IPS DF 6.9 (cell line): ENCODE measurements at regions not wholly inside any gene's neighbourhood (a gene's known extent, or its start where the extent isn't known, plus 50 kb on each side); places are given as distances from the start of the nearest gene placed in this dataset.

Experiments
- DNase-seq: peaks from one replicate; pipeline ENCODE4 v3.0.0-alpha.2; 2013; ENCODE audit warnings: low read depth, low spot score
- H3K27ac ChIP-seq: one replicate; pipeline ENCODE4 v1.5.1; 2013; ENCODE audit warnings: low read length, control low read depth
- H3K27me3 ChIP-seq: 2 replicates; pipeline ENCODE4 v1.6.1; 2013; ENCODE audit warnings: mild to moderate bottlenecking, low read length; ENCODE audit not compliant: control insufficient read depth, insufficient read depth
- H3K36me3 ChIP-seq: 2 replicates; pipeline ENCODE4 v1.6.1; 2013; ENCODE audit warnings: low read length; ENCODE audit not compliant: control insufficient read depth, insufficient read depth
- H3K4me1 ChIP-seq: 2 replicates; pipeline ENCODE4 v1.6.1; 2013; ENCODE audit warnings: low read length; ENCODE audit not compliant: control insufficient read depth, insufficient read depth
- H3K4me3 ChIP-seq: 2 replicates; pipeline ENCODE4 v1.5.1; 2013; ENCODE audit warnings: mild to moderate bottlenecking, low read length
- H3K9me3 ChIP-seq: 2 replicates; pipeline ENCODE4 v1.6.1; 2013; ENCODE audit warnings: low read length, inconsistent platforms; ENCODE audit not compliant: control insufficient read depth, insufficient read depth
- WGBS: extraction: QIAGEN DNeasy Blood & Tissue Kit; methylation state at CpG from one replicate; pipeline ENCODE4 v1.1.7; 2013; ENCODE audit warnings: mixed read lengths, missing lambda C conversion rate; ENCODE audit not compliant: insufficient read length, insufficient coverage; 5-methylcytosine and 5-hydroxymethylcytosine counted together

GRCh38 chr13:106696140-106696539, 128.2 kb upstream of the ARGLU1 start:
- H3K36me3 ChIP-seq, result no peaks in the 10 kb centered on the region
- no peaks in the 10 kb centered on the region for H3K4me1 ChIP-seq
- WGBS, result no CpG with 5 or more reads among the region's 3 CpGs

GRCh38 chr13:106695139-106695538, 127.2 kb upstream of the ARGLU1 start:
- Histone ChIP-seq H3K27me3 (no peaks in the 10 kb centered on the region), H3K9me3 (no peaks in the 10 kb centered on the region), H3K27ac (no peak overlapping the region), H3K4me3 (no peak overlapping the region), H3K4me1 (no peaks in the 10 kb centered on the region), H3K36me3 (no peaks in the 10 kb centered on the region)
- no peak for DNase-seq

More at GRCh38 chr13:106696140-106696539, 128.2 kb upstream of the ARGLU1 start:
- no peak for DNase-seq
- no peaks in the 10 kb centered on the region for H3K9me3 ChIP-seq
- H3K4me3 ChIP-seq, result no peak overlapping the region
- H3K27ac ChIP-seq, result no peak overlapping the region
- H3K27me3 ChIP-seq, result no peaks in the 10 kb centered on the region

GRCh38 chr13:106691861-106692260, 123.9 kb upstream of the ARGLU1 start:
- Histone ChIP-seq H3K36me3 (no peaks in the 10 kb centered on the region), H3K9me3 (no peaks in the 10 kb centered on the region), H3K27ac (no peak overlapping the region), H3K4me1 (no peaks in the 10 kb centered on the region), H3K4me3 (no peak overlapping the region), H3K27me3 (no peaks in the 10 kb centered on the region)
- no peak for DNase-seq
- WGBS, result no CpG with 5 or more reads among the region's 2 CpGs

GRCh38 chr13:106691341-106691740, 123.4 kb upstream of the ARGLU1 start:
- no peaks in the 10 kb centered on the region for H3K27me3 ChIP-seq
- WGBS, result no CpG with 5 or more reads among the region's 5 CpGs
- no peaks in the 10 kb centered on the region for H3K4me1 ChIP-seq
- DNase-seq, result no peak
- H3K9me3 ChIP-seq, result no peaks in the 10 kb centered on the region
- H3K27ac ChIP-seq, result no peak overlapping the region
- no peaks in the 10 kb centered on the region for H3K36me3 ChIP-seq
- H3K4me3 ChIP-seq, result no peak overlapping the region

- Histone ChIP-seq H3K27me3 (no peaks in the 10 kb centered on the region), H3K27ac (no peak overlapping the region), H3K9me3 (no peaks in the 10 kb centered on the region), H3K4me1 (no peaks in the 10 kb centered on the region), H3K36me3 (no peaks in the 10 kb centered on the region), H3K4me3 (no peak overlapping the region)
- no peak for DNase-seq
- no CpG with 5 or more reads among the region's 6 CpGs for WGBS
Measured at GRCh38 chr13:106690779-106691178, 122.8 kb upstream of the ARGLU1 start.

GRCh38 chr13:106689906-106690305, 122.0 kb upstream of the ARGLU1 start:
- DNase-seq, result no peak
- no peak overlapping the region for H3K4me3 ChIP-seq
- no peaks in the 10 kb centered on the region for H3K36me3 ChIP-seq
- H3K4me1 ChIP-seq, result no peaks in the 10 kb centered on the region
- H3K27ac ChIP-seq, result no peak overlapping the region
- no CpG with 5 or more reads among the region's 1 CpG for WGBS
- H3K27me3 ChIP-seq, result no peaks in the 10 kb centered on the region
- no peaks in the 10 kb centered on the region for H3K9me3 ChIP-seq

GRCh38 chr13:106688940-106689339, 121.0 kb upstream of the ARGLU1 start:
- Histone ChIP-seq H3K9me3 (no peaks in the 10 kb centered on the region), H3K27me3 (no peaks in the 10 kb centered on the region), H3K4me1 (no peaks in the 10 kb centered on the region), H3K4me3 (no peak overlapping the region), H3K27ac (no peak overlapping the region), H3K36me3 (no peaks in the 10 kb centered on the region)
- WGBS, result no CpG with 5 or more reads among the region's 1 CpG
- no peak for DNase-seq

- Histone ChIP-seq H3K4me3 (no peak overlapping the region), H3K27ac (no peak overlapping the region), H3K4me1 (peaks cover 3% of the 10 kb centered on the region; the same call in 1 of the 2 replicates), H3K27me3 (no peaks in the 10 kb centered on the region), H3K36me3 (no peaks in the 10 kb centered on the region), H3K9me3 (no peaks in the 10 kb centered on the region)
- no peak for DNase-seq
- no CpG with 5 or more reads among the region's 3 CpGs for WGBS
Measured at GRCh38 chr13:106686163-106686562, 118.2 kb upstream of the ARGLU1 start.

- no peaks in the 10 kb centered on the region for H3K9me3 ChIP-seq
- WGBS, result no CpG with 5 or more reads among the region's 6 CpGs
- DNase-seq, result no peak
- H3K4me1 ChIP-seq, result peaks cover 4% of the 10 kb centered on the region; the same call in 1 of the 2 replicates
- H3K36me3 ChIP-seq, result no peaks in the 10 kb centered on the region
- H3K4me3 ChIP-seq, result no peak overlapping the region
- no peak overlapping the region for H3K27ac ChIP-seq
- no peaks in the 10 kb centered on the region for H3K27me3 ChIP-seq
Measured at GRCh38 chr13:106685143-106685542, 117.2 kb upstream of the ARGLU1 start.

GRCh38 chr13:106683918-106684317, 116.0 kb upstream of the ARGLU1 start:
- Histone ChIP-seq H3K27me3 (no peaks in the 10 kb centered on the region), H3K4me1 (peaks cover 4% of the 10 kb centered on the region; the same call in 1 of the 2 replicates), H3K9me3 (no peaks in the 10 kb centered on the region), H3K36me3 (no peaks in the 10 kb centered on the region), H3K27ac (no peak overlapping the region), H3K4me3 (no peak overlapping the region)
- no CpG with 5 or more reads among the region's 3 CpGs for WGBS
- DNase-seq, result no peak

- H3K4me1 ChIP-seq, result peaks cover 4% of the 10 kb centered on the region; the same call in 1 of the 2 replicates
- H3K9me3 ChIP-seq, result no peaks in the 10 kb centered on the region
- no CpG with 5 or more reads among the region's 8 CpGs for WGBS
- no peaks in the 10 kb centered on the region for H3K27me3 ChIP-seq
- no peak overlapping the region for H3K27ac ChIP-seq
- no peak overlapping the region for H3K4me3 ChIP-seq
- no peaks in the 10 kb centered on the region for H3K36me3 ChIP-seq
- DNase-seq, result no peak
Measured at GRCh38 chr13:106683179-106683578, 115.2 kb upstream of the ARGLU1 start.
